ENCODE measurements at regions not wholly inside any gene's neighbourhood (a gene's known extent, or its start where the extent isn't known, plus 50 kb on each side); places are given as distances from the start of the nearest gene placed in this dataset.

GRCh38 chr15:98592136-98592535 is 56.2 kb upstream of the IGF1R start:
- TF ChIP-seq CTCF (IDR thresholded peaks at IDR 0.05; ENCODE audit: low read depth, low read length) (no peak), EZH2phosphoT487 (IDR thresholded peaks at IDR 0.05; ENCODE audit: low read depth) (no peak)

All from OCI-LY3 (cell line).